Mesendoderm (in vitro differentiated cells): ENCODE measurements at regions not wholly inside any gene's neighbourhood (a gene's known extent, or its start where the extent isn't known, plus 50 kb on each side); places are given as distances from the start of the nearest gene placed in this dataset.

Source experiments
- DNase-seq: peaks from one replicate; pipeline ENCODE4 v3.0.0; 2013
- H2AK5ac ChIP-seq: 2 replicates; pipeline ENCODE4 v1.6.1; 2013; ENCODE audit warnings: low read length, inconsistent platforms
- H2BK120ac ChIP-seq: 2 replicates; pipeline ENCODE4 v1.6.1; 2013; ENCODE audit warnings: low read depth, mild to moderate bottlenecking, low read length, moderate library complexity, mixed read lengths
- H2BK15ac ChIP-seq: replicated peaks from 2 replicates; pipeline ENCODE4 v1.6.1; 2013; ENCODE audit warnings: low read depth, mild to moderate bottlenecking, moderate library complexity
- H2BK5ac ChIP-seq: 2 replicates; pipeline ENCODE4 v1.6.1; 2013; ENCODE audit warnings: low read length, inconsistent platforms
- H3K18ac ChIP-seq: 2 replicates; pipeline ENCODE4 v1.6.1; 2013; ENCODE audit warnings: mild to moderate bottlenecking, low read length, mixed read lengths
- H3K23ac ChIP-seq: one replicate; pipeline ENCODE4 v1.6.1; 2013; ENCODE audit warnings: low read length
- H3K27ac ChIP-seq: 2 replicates; pipeline ENCODE4 v1.5.1; 2013; ENCODE audit warnings: low read depth, mild to moderate bottlenecking, inconsistent platforms, low read length, moderate library complexity
- H3K27me3 ChIP-seq: 2 replicates; pipeline ENCODE4 v1.6.1; 2013; ENCODE audit warnings: low read length, control low read depth, mild to moderate bottlenecking, inconsistent platforms; ENCODE audit not compliant: insufficient read depth, poor library complexity
- H3K36me3 ChIP-seq: 2 replicates; pipeline ENCODE4 v1.6.1; 2013; ENCODE audit warnings: low read length, inconsistent platforms; ENCODE audit not compliant: control insufficient read depth, insufficient read depth
- H3K4ac ChIP-seq: one replicate; pipeline ENCODE4 v1.6.1; 2013; ENCODE audit warnings: low read depth, mild to moderate bottlenecking, low read length, moderate library complexity
- H3K4me1 ChIP-seq: 2 replicates; pipeline ENCODE4 v1.6.1; 2013; ENCODE audit warnings: low read depth, low read length, inconsistent platforms; ENCODE audit not compliant: control insufficient read depth
- H3K4me2 ChIP-seq: 2 replicates; pipeline ENCODE4 v1.6.1; 2013; ENCODE audit warnings: low read length
- H3K4me3 ChIP-seq: 2 replicates; pipeline ENCODE4 v1.5.1; 2013; ENCODE audit warnings: mild to moderate bottlenecking, low read length
- H3K56ac ChIP-seq: one replicate; pipeline ENCODE4 v1.6.1; 2013; ENCODE audit warnings: low read length
- H3K79me1 ChIP-seq: 2 replicates; pipeline ENCODE4 v1.6.1; 2013; ENCODE audit warnings: low read length, inconsistent platforms
- H3K79me2 ChIP-seq: 2 replicates; pipeline ENCODE4 v1.6.1; 2013; ENCODE audit warnings: mild to moderate bottlenecking, low read length; ENCODE audit not compliant: control insufficient read depth, insufficient read depth
- H3K9ac ChIP-seq: 2 replicates; pipeline ENCODE4 v1.6.1; 2013; ENCODE audit warnings: low read length, inconsistent platforms
- H4K5ac ChIP-seq: one replicate; pipeline ENCODE4 v1.6.1; 2013; ENCODE audit warnings: low read length
- H4K8ac ChIP-seq: one replicate; pipeline ENCODE4 v1.6.1; 2013; ENCODE audit warnings: low read depth, mild to moderate bottlenecking, control low read depth, low read length, moderate library complexity
- WGBS: extraction: QIAGEN DNeasy Blood & Tissue Kit; methylation state at CpG from one replicate; pipeline ENCODE4 v1.1.7; 2013; ENCODE audit warnings: low lambda C conversion rate, missing lambda C conversion rate; ENCODE audit not compliant: insufficient coverage; ENCODE audit errors: extremely low coverage; 5-methylcytosine and 5-hydroxymethylcytosine counted together

DNA sequence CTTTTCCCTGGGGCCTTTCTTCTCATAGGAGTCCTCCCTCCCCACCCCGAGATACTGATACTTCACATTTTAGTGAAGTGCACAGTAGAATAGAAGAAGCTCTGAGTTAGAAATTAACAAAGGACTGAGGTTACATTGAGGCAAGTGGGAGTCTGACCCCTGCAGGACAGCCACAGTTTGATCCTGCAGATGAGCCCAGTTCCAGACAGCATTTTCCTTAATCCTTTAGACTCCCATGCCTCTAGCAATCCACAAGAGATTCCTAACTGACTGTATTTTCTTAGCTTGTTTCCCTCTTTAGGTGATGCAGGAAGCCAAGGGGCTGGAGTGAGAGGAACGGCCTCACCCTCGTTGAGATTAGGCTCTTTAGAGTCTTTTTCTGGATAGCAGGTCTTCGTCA lies 204.0 kb downstream of the CYRIA start:
- peak; percentile 65 for DNase-seq
- no CpG with 5 or more reads among the region's 4 CpGs for WGBS
- H3K79me1 ChIP-seq, result no peaks in the 10 kb centered on the region
- no peaks in the 10 kb centered on the region for H3K79me2 ChIP-seq
- no peak overlapping the region for H4K5ac ChIP-seq
- no peak overlapping the region for H2BK15ac ChIP-seq
- H3K27me3 ChIP-seq, result no peaks in the 10 kb centered on the region
- H4K8ac ChIP-seq, result no peak overlapping the region
- no peak overlapping the region for H3K18ac ChIP-seq
- no peak overlapping the region for H3K56ac ChIP-seq
- H3K36me3 ChIP-seq, result no peaks in the 10 kb centered on the region
- H2AK5ac ChIP-seq, result no peak overlapping the region
- no peak overlapping the region for H2BK5ac ChIP-seq
- no peak overlapping the region for H3K27ac ChIP-seq
- H3K4me3 ChIP-seq, result no peak overlapping the region
- H3K4me1 ChIP-seq, result no peaks in the 10 kb centered on the region
- no peak overlapping the region for H3K4me2 ChIP-seq
- no peak overlapping the region for H3K4ac ChIP-seq
- H3K9ac ChIP-seq, result no peak overlapping the region
- H3K23ac ChIP-seq, result no peak overlapping the region
- H2BK120ac ChIP-seq, result no peak overlapping the region

DNA sequence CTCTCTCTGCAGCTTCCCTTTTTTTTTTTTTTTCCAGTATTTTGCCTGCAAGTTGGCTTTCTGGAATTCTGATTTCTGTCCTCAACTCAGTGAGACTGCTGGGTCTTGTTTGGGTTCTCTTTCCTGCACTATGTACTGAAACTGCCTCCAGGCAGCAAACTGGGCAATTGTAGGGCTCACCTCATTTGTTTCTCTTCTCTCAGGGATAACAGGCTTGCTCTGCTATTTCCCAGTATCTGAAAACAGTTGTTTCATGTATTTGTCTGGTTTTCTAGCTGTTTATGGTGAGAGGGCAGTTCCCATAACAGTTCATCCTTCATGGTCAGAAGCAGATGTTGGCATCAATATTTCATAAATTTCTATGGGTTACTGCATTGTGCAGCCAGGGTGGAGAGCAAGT lies 206.0 kb downstream of the CYRIA start:
- Histone ChIP-seq H3K9ac (no peak overlapping the region), H3K4ac (no peak overlapping the region), H4K8ac (no peak overlapping the region)

DNA sequence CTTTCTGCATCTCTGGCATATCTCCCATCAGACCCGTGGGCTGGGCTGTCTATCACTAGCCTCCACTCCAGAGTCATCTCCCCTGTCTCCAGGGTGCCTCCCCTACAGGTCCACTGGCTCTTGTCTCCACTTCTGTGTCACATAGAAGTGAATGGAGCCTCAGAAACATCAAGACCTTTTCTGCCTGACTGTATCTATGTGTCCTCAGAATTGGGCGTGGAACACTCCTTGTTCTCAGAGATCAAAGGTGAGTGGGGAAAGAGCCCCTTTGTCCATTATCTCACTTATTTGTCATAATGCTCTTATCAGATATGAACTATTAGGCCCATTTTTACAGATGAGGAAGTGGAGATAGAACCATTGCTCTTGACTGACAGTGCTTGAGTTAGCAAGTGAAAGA lies 211.0 kb downstream of the CYRIA start:
- no peaks in the 10 kb centered on the region for H3K36me3 ChIP-seq
- no peak overlapping the region for H2BK15ac ChIP-seq
- H3K79me1 ChIP-seq, result no peaks in the 10 kb centered on the region
- H4K5ac ChIP-seq, result no peak overlapping the region
- H2BK120ac ChIP-seq, result no peak overlapping the region
- H3K27ac ChIP-seq, result no peak overlapping the region
- no peak overlapping the region for H3K56ac ChIP-seq
- no peak overlapping the region for H3K23ac ChIP-seq
- DNase-seq, result no peak
- H2AK5ac ChIP-seq, result no peak overlapping the region
- no peaks in the 10 kb centered on the region for H3K4me1 ChIP-seq
- H2BK5ac ChIP-seq, result no peak overlapping the region
- H3K4ac ChIP-seq, result no peak overlapping the region
- no peak overlapping the region for H3K4me3 ChIP-seq
- no peaks in the 10 kb centered on the region for H3K79me2 ChIP-seq
- H3K9ac ChIP-seq, result no peak overlapping the region
- no CpG with 5 or more reads among the region's 2 CpGs for WGBS
- no peak overlapping the region for H3K4me2 ChIP-seq
- no peak overlapping the region for H3K18ac ChIP-seq
- H3K27me3 ChIP-seq, result no peaks in the 10 kb centered on the region
- no peak overlapping the region for H4K8ac ChIP-seq

More for the DNA sequence above, 206.0 kb downstream of the CYRIA start:
- no peaks in the 10 kb centered on the region for H3K27me3 ChIP-seq
- no peak overlapping the region for H2AK5ac ChIP-seq
- DNase-seq, result no peak
- H3K23ac ChIP-seq, result no peak overlapping the region
- no peaks in the 10 kb centered on the region for H3K36me3 ChIP-seq
- H3K18ac ChIP-seq, result no peak overlapping the region
- H3K4me2 ChIP-seq, result no peak overlapping the region
- no peak overlapping the region for H2BK120ac ChIP-seq
- no peaks in the 10 kb centered on the region for H3K79me1 ChIP-seq
- H3K79me2 ChIP-seq, result no peaks in the 10 kb centered on the region
- no peak overlapping the region for H4K5ac ChIP-seq
- H3K4me3 ChIP-seq, result no peak overlapping the region
- no peak overlapping the region for H2BK5ac ChIP-seq
- H3K56ac ChIP-seq, result no peak overlapping the region
- H3K27ac ChIP-seq, result no peak overlapping the region
- no peaks in the 10 kb centered on the region for H3K4me1 ChIP-seq
- no peak overlapping the region for H2BK15ac ChIP-seq

DNA sequence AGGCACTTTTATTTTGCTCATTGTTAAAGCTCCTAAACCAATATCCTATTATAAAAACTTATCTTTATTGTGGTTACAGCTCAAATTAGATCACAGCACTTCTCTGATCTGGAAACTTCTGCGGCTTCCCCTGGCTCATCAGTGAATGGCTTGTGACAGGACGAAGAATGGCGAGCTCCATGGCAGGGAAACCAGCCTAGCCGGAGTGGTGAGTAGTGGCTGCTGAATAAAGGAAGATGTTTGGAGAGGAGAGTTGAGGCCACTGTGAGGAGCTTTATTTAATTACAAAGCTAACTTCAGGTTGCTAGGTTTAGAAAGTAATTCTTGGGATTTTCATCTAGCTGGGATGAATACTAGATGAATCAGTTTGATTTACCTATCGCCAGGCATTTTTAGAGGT lies 213.5 kb downstream of the CYRIA start:
- Histone ChIP-seq H2AK5ac (no peak overlapping the region), H3K79me1 (no peaks in the 10 kb centered on the region), H3K79me2 (no peaks in the 10 kb centered on the region), H3K36me3 (no peaks in the 10 kb centered on the region), H4K8ac (no peak overlapping the region), H3K56ac (no peak overlapping the region), H4K5ac (no peak overlapping the region), H2BK15ac (no peak overlapping the region), H3K4me1 (no peaks in the 10 kb centered on the region), H3K9ac (no peak overlapping the region), H2BK120ac (no peak overlapping the region), H3K4me3 (no peak overlapping the region), H3K18ac (no peak overlapping the region), H3K4ac (no peak overlapping the region), H3K23ac (no peak overlapping the region), H3K4me2 (no peak overlapping the region), H2BK5ac (no peak overlapping the region), H3K27ac (no peak overlapping the region), H3K27me3 (no peaks in the 10 kb centered on the region)
- WGBS, result no CpG with 5 or more reads among the region's 5 CpGs
- DNase-seq, result no peak

DNA sequence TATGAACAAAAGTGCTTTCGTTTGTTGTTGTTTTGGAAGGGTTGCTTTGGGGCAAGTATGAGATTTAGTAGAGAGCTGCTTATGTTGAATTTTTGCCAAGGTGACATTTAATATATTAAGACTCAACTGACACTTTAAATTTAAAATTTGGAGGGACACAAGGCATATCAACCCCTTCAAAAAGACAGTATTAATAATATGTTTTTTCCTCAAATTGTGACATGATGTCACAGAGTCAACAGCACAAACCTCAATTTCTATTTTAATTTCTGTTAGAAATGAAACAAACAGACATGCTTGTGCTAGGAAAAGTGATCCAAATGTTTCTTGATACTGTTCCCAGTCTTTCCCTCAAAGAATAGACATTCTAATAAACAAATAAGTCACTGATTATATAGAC lies 218.9 kb downstream of the CYRIA start:
- no peak overlapping the region for H4K8ac ChIP-seq
- H3K4me1 ChIP-seq, result peaks cover 3% of the 10 kb centered on the region
- no peak overlapping the region for H3K23ac ChIP-seq
- no peak overlapping the region for H3K4me2 ChIP-seq
- no peak overlapping the region for H2BK15ac ChIP-seq
- no peak overlapping the region for H2BK120ac ChIP-seq
- no peak overlapping the region for H2AK5ac ChIP-seq
- H3K79me2 ChIP-seq, result no peaks in the 10 kb centered on the region
- H3K4ac ChIP-seq, result no peak overlapping the region
- no peak overlapping the region for H3K56ac ChIP-seq
- no peaks in the 10 kb centered on the region for H3K79me1 ChIP-seq
- no peak overlapping the region for H3K4me3 ChIP-seq
- no peak for DNase-seq
- H3K27ac ChIP-seq, result no peak overlapping the region
- H2BK5ac ChIP-seq, result no peak overlapping the region
- H4K5ac ChIP-seq, result no peak overlapping the region
- no peaks in the 10 kb centered on the region for H3K27me3 ChIP-seq
- H3K36me3 ChIP-seq, result no peaks in the 10 kb centered on the region
- WGBS, result no CpG with 5 or more reads among the region's 1 CpG
- no peak overlapping the region for H3K9ac ChIP-seq
- H3K18ac ChIP-seq, result no peak overlapping the region

DNA sequence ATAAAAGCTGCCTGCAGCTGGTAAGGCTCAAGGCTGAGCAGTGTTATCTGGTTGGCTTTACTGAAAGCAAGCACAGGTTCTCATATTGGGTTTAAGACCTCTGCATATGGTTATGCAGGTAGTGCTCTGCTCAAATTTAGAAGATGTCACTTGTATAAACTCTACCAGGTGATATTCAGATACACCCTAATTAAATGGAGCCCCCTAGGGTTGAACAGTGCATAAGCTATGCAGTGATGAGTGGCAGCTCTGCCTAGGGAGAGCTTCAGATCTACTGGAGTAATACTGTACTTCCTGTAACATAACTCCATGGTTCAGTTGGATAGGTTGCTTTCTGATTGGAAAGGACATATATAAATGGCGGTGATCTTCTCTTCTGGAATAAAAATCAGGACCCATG lies 222.7 kb downstream of the CYRIA start:
- Histone ChIP-seq H2AK5ac (no peak overlapping the region), H3K4ac (no peak overlapping the region)
- WGBS, result no CpG with 5 or more reads among the region's 1 CpG

More for the DNA sequence above, 222.7 kb downstream of the CYRIA start:
- Histone ChIP-seq H2BK5ac (no peak overlapping the region), H3K4me2 (no peak overlapping the region), H3K56ac (no peak overlapping the region), H3K79me2 (no peaks in the 10 kb centered on the region), H2BK120ac (no peak overlapping the region), H2BK15ac (no peak overlapping the region), H3K4me3 (no peak overlapping the region), H3K27me3 (no peaks in the 10 kb centered on the region), H3K79me1 (no peaks in the 10 kb centered on the region), H3K4me1 (peaks cover 3% of the 10 kb centered on the region), H4K8ac (no peak overlapping the region), H3K27ac (no peak overlapping the region), H3K18ac (no peak overlapping the region), H3K9ac (no peak overlapping the region), H4K5ac (no peak overlapping the region), H3K36me3 (no peaks in the 10 kb centered on the region), H3K23ac (no peak overlapping the region)
- DNase-seq, result no peak
